22Rv1 (cell line): ENCODE measurements at regions not wholly inside any gene's neighbourhood (a gene's known extent, or its start where the extent isn't known, plus 50 kb on each side); places are given as distances from the start of the nearest gene placed in this dataset.

Experiments
- CTCF ChIP-seq: fragments of 450-650 bp; IDR thresholded peaks from 2 replicates; pipeline ENCODE4 v1.5.1; 2017; ENCODE audit warnings: mild to moderate bottlenecking
- ZFX ChIP-seq: fragments of 450-650 bp; IDR thresholded peaks from 2 replicates; pipeline ENCODE4 v1.6.1; 2017; ENCODE audit warnings: antibody characterized with exemption, borderline replicate concordance

- TF ChIP-seq CTCF (no peak), ZFX (no peak)
Observed at GRCh38 chr20:6434131-6434530, 311.3 kb upstream of the FERMT1 start.
